ENCODE measurements at regions not wholly inside any gene's neighbourhood (a gene's known extent, or its start where the extent isn't known, plus 50 kb on each side); places are given as distances from the start of the nearest gene placed in this dataset.

DNA sequence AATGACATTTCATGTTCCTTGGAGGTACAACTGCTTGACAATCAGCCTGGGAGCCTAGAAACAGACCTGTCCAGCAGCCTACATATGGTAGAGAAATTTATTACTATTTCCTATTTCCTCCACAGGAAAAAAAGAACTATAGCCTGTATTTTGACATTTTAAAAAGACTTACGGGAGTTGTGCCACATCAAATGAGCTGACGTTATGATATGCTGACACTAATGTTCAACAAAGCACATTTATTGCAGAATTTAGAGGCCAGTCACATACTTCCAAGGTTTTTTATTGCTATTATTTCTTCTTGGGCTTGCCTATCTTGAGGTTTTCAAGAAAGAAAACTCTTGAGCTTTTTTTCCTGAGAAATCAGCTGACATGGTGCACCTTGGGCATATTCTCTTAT is 305.3 kb downstream of the LRIG3 start:
- Histone ChIP-seq H3K9me3 (ENCODE audit: control insufficient read depth in 4 of 4, low read length in 3 of 4) (no peaks in the 10 kb centered on the region), H3K4me3 (ENCODE audit: low read depth in 1 of 3, low read length in 3 of 3) (no peak overlapping the region), H3K27ac (ENCODE audit: low read depth in 1 of 2, low read length in 2 of 2) (no peak overlapping the region), H3K9ac (ENCODE audit: low read depth in 1 of 2, low read length in 2 of 2) (no peak overlapping the region), H3K4me1 (ENCODE audit: control insufficient read depth in 4 of 4, insufficient read depth in 4 of 4, low read length in 3 of 4) (no peaks in the 10 kb centered on the region), H3K36me3 (ENCODE audit: control insufficient read depth in 4 of 4, insufficient read depth in 3 of 4, low read depth in 1 of 4, low read length in 3 of 4) (no peaks in the 10 kb centered on the region), H3K27me3 (ENCODE audit: control insufficient read depth in 4 of 4, insufficient read depth in 4 of 4, low read length in 3 of 4) (no peaks in the 10 kb centered on the region)
- 81% methylated on average over 2 of the region's 2 CpGs for WGBS
- DNase-seq (ENCODE audit: low spot score) = no peak
- TF ChIP-seq FOXA2 (IDR thresholded peaks at IDR 0.05) = no peak
- no peak for TF ChIP-seq JUND (IDR thresholded peaks at IDR 0.05)
- TF ChIP-seq, protein P1, sequence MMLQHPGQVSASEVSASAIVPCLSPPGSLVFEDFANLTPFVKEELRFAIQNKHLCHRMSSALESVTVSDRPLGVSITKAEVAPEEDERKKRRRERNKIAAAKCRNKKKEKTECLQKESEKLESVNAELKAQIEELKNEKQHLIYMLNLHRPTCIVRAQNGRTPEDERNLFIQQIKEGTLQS (IDR thresholded peaks at IDR 0.05) = no peak
- TF ChIP-seq, protein P2, sequence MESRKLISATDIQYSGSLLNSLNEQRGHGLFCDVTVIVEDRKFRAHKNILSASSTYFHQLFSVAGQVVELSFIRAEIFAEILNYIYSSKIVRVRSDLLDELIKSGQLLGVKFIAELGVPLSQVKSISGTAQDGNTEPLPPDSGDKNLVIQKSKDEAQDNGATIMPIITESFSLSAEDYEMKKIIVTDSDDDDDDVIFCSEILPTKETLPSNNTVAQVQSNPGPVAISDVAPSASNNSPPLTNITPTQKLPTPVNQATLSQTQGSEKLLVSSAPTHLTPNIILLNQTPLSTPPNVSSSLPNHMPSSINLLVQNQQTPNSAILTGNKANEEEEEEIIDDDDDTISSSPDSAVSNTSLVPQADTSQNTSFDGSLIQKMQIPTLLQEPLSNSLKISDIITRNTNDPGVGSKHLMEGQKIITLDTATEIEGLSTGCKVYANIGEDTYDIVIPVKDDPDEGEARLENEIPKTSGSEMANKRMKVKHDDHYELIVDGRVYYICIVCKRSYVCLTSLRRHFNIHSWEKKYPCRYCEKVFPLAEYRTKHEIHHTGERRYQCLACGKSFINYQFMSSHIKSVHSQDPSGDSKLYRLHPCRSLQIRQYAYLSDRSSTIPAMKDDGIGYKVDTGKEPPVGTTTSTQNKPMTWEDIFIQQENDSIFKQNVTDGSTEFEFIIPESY (IDR thresholded peaks at IDR 0.05) = no peak
- TF ChIP-seq, protein P3, sequence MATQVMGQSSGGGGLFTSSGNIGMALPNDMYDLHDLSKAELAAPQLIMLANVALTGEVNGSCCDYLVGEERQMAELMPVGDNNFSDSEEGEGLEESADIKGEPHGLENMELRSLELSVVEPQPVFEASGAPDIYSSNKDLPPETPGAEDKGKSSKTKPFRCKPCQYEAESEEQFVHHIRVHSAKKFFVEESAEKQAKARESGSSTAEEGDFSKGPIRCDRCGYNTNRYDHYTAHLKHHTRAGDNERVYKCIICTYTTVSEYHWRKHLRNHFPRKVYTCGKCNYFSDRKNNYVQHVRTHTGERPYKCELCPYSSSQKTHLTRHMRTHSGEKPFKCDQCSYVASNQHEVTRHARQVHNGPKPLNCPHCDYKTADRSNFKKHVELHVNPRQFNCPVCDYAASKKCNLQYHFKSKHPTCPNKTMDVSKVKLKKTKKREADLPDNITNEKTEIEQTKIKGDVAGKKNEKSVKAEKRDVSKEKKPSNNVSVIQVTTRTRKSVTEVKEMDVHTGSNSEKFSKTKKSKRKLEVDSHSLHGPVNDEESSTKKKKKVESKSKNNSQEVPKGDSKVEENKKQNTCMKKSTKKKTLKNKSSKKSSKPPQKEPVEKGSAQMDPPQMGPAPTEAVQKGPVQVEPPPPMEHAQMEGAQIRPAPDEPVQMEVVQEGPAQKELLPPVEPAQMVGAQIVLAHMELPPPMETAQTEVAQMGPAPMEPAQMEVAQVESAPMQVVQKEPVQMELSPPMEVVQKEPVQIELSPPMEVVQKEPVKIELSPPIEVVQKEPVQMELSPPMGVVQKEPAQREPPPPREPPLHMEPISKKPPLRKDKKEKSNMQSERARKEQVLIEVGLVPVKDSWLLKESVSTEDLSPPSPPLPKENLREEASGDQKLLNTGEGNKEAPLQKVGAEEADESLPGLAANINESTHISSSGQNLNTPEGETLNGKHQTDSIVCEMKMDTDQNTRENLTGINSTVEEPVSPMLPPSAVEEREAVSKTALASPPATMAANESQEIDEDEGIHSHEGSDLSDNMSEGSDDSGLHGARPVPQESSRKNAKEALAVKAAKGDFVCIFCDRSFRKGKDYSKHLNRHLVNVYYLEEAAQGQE (IDR thresholded peaks at IDR 0.05) = no peak
- TF ChIP-seq, protein P4, sequence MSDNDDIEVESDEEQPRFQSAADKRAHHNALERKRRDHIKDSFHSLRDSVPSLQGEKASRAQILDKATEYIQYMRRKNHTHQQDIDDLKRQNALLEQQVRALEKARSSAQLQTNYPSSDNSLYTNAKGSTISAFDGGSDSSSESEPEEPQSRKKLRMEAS (IDR thresholded peaks at IDR 0.05) = no peak
- TF ChIP-seq RXRA (IDR thresholded peaks at IDR 0.05) = no peak
- no peak for TF ChIP-seq SP1 (IDR thresholded peaks at IDR 0.05)
- TF ChIP-seq GABPA (IDR thresholded peaks at IDR 0.05 in 1 of 2, conservative IDR thresholded peaks at IDR 0.05 in 1 of 2) = no peak
- no peak for TF ChIP-seq FOXA1 (IDR thresholded peaks at IDR 0.05)
- TF ChIP-seq RAD21 (IDR thresholded peaks at IDR 0.05) = no peak
- TF ChIP-seq HNF4G (IDR thresholded peaks at IDR 0.05) = no peak
- no peak for TF ChIP-seq NR2F2 (IDR thresholded peaks at IDR 0.05)
- TF ChIP-seq HNF4A (conservative IDR thresholded peaks at IDR 0.05) = no peak
- TF ChIP-seq TAF1 (conservative IDR thresholded peaks at IDR 0.05) = no peak

DNA sequence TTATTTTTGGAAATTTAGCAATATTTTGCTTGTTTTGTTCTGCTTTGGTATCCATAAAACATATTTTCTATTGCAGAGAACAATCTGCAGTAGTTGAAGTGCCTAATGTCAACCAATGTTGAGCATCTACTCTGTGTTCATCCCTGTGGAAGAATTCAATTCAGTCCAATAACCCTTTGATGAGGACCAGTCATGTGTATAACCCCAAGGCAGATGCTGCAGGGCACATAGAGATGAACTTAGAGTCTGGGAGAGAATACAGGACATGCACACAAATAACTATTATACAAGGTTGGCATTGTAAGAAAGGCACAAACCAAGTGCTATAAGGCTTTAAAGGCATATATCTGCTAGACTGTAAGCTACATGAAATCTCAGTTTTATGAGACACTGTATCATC is 304.7 kb downstream of the LRIG3 start:
- Histone ChIP-seq H3K27ac (ENCODE audit: low read depth in 1 of 2, low read length in 2 of 2) (no peak overlapping the region), H3K27me3 (ENCODE audit: control insufficient read depth in 4 of 4, insufficient read depth in 4 of 4, low read length in 3 of 4) (no peaks in the 10 kb centered on the region), H3K4me1 (ENCODE audit: control insufficient read depth in 4 of 4, insufficient read depth in 4 of 4, low read length in 3 of 4) (no peaks in the 10 kb centered on the region), H3K9ac (ENCODE audit: low read depth in 1 of 2, low read length in 2 of 2) (no peak overlapping the region), H3K4me3 (ENCODE audit: low read depth in 1 of 3, low read length in 3 of 3) (no peak overlapping the region), H3K9me3 (ENCODE audit: control insufficient read depth in 4 of 4, low read length in 3 of 4) (no peaks in the 10 kb centered on the region), H3K36me3 (ENCODE audit: control insufficient read depth in 4 of 4, insufficient read depth in 3 of 4, low read depth in 1 of 4, low read length in 3 of 4) (no peaks in the 10 kb centered on the region)
- DNase-seq (ENCODE audit: low spot score) = no peak
- TF ChIP-seq NR2F2 (IDR thresholded peaks at IDR 0.05) (no peak), JUND (IDR thresholded peaks at IDR 0.05) (no peak), RAD21 (IDR thresholded peaks at IDR 0.05) (no peak), TAF1 (conservative IDR thresholded peaks at IDR 0.05) (no peak), HNF4G (IDR thresholded peaks at IDR 0.05) (no peak), RXRA (IDR thresholded peaks at IDR 0.05) (no peak), SP1 (IDR thresholded peaks at IDR 0.05) (no peak), GABPA (IDR thresholded peaks at IDR 0.05 in 1 of 2, conservative IDR thresholded peaks at IDR 0.05 in 1 of 2) (no peak), HNF4A (conservative IDR thresholded peaks at IDR 0.05) (no peak), FOXA2 (IDR thresholded peaks at IDR 0.05) (no peak)
- TF ChIP-seq, protein P4 (IDR thresholded peaks at IDR 0.05) = no peak
- TF ChIP-seq, protein P3 (IDR thresholded peaks at IDR 0.05) = no peak
- TF ChIP-seq, protein P5, sequence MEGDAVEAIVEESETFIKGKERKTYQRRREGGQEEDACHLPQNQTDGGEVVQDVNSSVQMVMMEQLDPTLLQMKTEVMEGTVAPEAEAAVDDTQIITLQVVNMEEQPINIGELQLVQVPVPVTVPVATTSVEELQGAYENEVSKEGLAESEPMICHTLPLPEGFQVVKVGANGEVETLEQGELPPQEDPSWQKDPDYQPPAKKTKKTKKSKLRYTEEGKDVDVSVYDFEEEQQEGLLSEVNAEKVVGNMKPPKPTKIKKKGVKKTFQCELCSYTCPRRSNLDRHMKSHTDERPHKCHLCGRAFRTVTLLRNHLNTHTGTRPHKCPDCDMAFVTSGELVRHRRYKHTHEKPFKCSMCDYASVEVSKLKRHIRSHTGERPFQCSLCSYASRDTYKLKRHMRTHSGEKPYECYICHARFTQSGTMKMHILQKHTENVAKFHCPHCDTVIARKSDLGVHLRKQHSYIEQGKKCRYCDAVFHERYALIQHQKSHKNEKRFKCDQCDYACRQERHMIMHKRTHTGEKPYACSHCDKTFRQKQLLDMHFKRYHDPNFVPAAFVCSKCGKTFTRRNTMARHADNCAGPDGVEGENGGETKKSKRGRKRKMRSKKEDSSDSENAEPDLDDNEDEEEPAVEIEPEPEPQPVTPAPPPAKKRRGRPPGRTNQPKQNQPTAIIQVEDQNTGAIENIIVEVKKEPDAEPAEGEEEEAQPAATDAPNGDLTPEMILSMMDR (IDR thresholded peaks at IDR 0.05; ENCODE audit: low read depth, low read length, missing input control) = no peak
- TF ChIP-seq, protein P1 (IDR thresholded peaks at IDR 0.05) = no peak
- TF ChIP-seq, protein P2 (IDR thresholded peaks at IDR 0.05) = no peak

Measured in liver (tissue), 8 donors.